Esophagus squamous epithelium (tissue), 5 donors: ENCODE measurements at regions not wholly inside any gene's neighbourhood (a gene's known extent, or its start where the extent isn't known, plus 50 kb on each side); places are given as distances from the start of the nearest gene placed in this dataset.

Source experiments
- DNase-seq: peaks from one replicate; lab custom pipeline; 2025; lab: John Stamatoyannopoulos, UW
- H3K27ac ChIP-seq, 4 donors: fragments of 200-600 bp; sonication (generic); one replicate each; pipeline ENCODE4 v1.5.1; 2016 to 2019; ENCODE audit warnings: mild to moderate bottlenecking in 1 of 4
- H3K27me3 ChIP-seq, 4 donors: fragments of 200-600 bp; sonication (generic); 1 replicate in 3 of 4; 2 replicates in 1 of 4; pipeline versions ENCODE4 v1.5.1 to v1.6.0; 2017 to 2021; ENCODE audit warnings: antibody characterized with exemption in 1 of 4
- H3K36me3 ChIP-seq, 3 donors: fragments of 200-600 bp; sonication (generic); one replicate each; pipeline ENCODE4 v1.5.1; 2016 to 2019
- H3K4me1 ChIP-seq, 3 donors: fragments of 200-600 bp; sonication (generic); one replicate each; pipeline ENCODE4 v1.5.1; 2017 to 2019
- H3K4me3 ChIP-seq, 4 donors: fragments of 200-600 bp; sonication (generic); 1 replicate in 3 of 4; 2 replicates in 1 of 4; pipeline ENCODE4 v1.5.1; 2016 to 2019; ENCODE audit warnings: mild to moderate bottlenecking in 2 of 4, moderate library complexity in 1 of 4
- H3K9me3 ChIP-seq, 3 donors: fragments of 200-600 bp; sonication (generic); one replicate each; pipeline ENCODE4 v1.5.1; 2016 to 2019
- CTCF ChIP-seq, 6 experiments: fragments of 450-650 bp in 4 of 6; fragments of 200-600 bp in 2 of 6; sonication (generic) in 2 of 6; IDR thresholded peaks; one replicate each; pipeline ENCODE4 v1.5.1; 2016 to 2019; ENCODE audit warnings: antibody characterized with exemption in 6 of 6, mild to moderate bottlenecking in 4 of 6, moderate library complexity in 4 of 6
- POLR2A ChIP-seq, 4 donors: fragments of 450-650 bp; IDR thresholded peaks; one replicate each; pipeline ENCODE4 v1.6.1; 2017; ENCODE audit warnings: antibody characterized with exemption in 4 of 4, mild to moderate bottlenecking in 4 of 4, moderate library complexity in 3 of 4
- WGBS, 2 donors: methylation state at CpG; one replicate each; pipeline ENCODE4 v1.1.5; 2018; 5-methylcytosine and 5-hydroxymethylcytosine counted together
- intact Hi-C: fragments of 100-400 bp; cut with DNase I; formaldehyde crosslinking; loops from one replicate; pipeline ENCODE4 v1.15.0; 2022
- donor health status: DM: yes; HTN: yes; CAD: no.

DNA sequence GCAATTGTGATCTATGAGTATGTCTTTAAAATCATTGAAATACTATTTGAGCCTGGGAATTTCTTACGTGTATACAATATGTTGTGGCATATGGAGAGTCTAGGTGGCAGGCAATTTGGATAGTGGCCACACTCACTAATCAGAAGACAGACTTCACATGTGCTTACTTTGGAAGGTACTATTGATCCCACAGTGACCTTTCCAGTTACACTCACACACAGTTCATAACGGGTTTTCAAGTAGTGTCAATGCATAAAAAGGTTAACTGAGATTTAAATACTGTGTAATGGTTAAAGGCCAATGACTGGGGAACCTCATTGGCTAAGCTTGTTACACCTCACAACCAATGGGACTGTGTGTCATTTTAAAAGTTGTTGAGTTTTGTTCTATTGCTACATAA, 783.2 kb downstream of the RPA4 start:
- H3K4me1 ChIP-seq: no peaks in the 10 kb centered on the region
- TF ChIP-seq POLR2A (IDR thresholded peaks at IDR 0.05) (no peak), CTCF (IDR thresholded peaks at IDR 0.05) (no peak)
- intact Hi-C loops: no loop called here
- 60 to 64% methylated on average over 2 of the region's 2 CpGs for WGBS, 2 donors
- no peaks in the 10 kb centered on the region for H3K27me3 ChIP-seq
- H3K9me3 ChIP-seq: no peaks in the 10 kb centered on the region
- DNase-seq: no peak
- H3K36me3 ChIP-seq: no peaks in the 10 kb centered on the region
- H3K4me3 ChIP-seq: no peak overlapping the region
- no peak overlapping the region for H3K27ac ChIP-seq

DNA sequence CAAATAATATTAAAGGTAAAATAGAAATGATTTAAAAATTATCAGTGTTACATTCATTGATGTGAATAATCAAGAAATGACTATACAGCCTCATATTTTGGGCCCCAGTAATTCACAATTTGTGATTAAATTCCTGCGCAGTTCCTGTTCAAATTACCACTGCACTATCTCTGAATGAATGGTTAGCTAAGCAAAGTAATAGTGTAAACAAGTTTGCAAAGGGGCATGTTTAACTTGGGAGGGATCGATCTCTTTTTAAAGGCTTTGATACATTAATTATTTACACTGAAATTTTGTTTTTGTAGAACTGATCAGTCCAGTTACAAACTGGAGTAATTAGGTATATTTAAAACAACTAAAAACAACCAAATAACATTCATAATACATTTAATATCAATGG, 784.4 kb downstream of the RPA4 start:
- Histone ChIP-seq H3K4me3 (no peak overlapping the region), H3K36me3 (no peaks in the 10 kb centered on the region), H3K9me3 (no peaks in the 10 kb centered on the region), H3K4me1 (no peaks in the 10 kb centered on the region), H3K27ac (no peak overlapping the region), H3K27me3 (no peaks in the 10 kb centered on the region)
- no peak for DNase-seq
- TF ChIP-seq POLR2A (IDR thresholded peaks at IDR 0.05) (no peak), CTCF (IDR thresholded peaks at IDR 0.05) (no peak)
- WGBS, 2 donors: 76 to 81% methylated on average over 2 of the region's 2 CpGs
- intact Hi-C loops: no loop called here

DNA sequence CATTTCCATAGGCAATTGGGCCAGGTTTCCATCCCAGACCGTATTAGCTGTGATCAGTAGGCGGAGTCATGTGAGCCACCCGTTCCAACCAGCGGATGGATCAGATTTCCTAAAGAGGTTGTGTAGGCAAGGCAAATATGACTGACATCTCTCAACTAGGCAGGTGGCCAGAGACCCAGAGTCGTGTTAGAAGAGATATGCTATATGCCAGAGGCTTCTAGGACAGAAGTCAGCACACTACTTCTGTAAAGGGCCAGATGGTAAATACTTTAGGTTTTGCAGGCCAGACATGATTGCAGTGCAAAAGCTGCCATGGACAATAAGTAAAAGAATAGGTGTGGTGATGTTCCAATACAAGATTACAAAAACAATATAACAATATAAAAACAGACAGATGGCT, 788.4 kb downstream of the RPA4 start:
- DNase-seq: no peak
- Histone ChIP-seq H3K4me1 (no peaks in the 10 kb centered on the region), H3K27me3 (no peaks in the 10 kb centered on the region), H3K4me3 (no peak overlapping the region), H3K9me3 (no peaks in the 10 kb centered on the region), H3K27ac (no peak overlapping the region), H3K36me3 (no peaks in the 10 kb centered on the region)
- WGBS, 2 donors: 33% methylated on average over 1 of the region's 5 CpGs; no CpG with 5 or more reads in 1 of the 2 donors
- intact Hi-C loops: no loop called here
- TF ChIP-seq POLR2A (IDR thresholded peaks at IDR 0.05): no peak
- TF ChIP-seq CTCF (IDR thresholded peaks at IDR 0.05): no peak

GRCh38 chrX:97672608-97673007, 788.9 kb downstream of the RPA4 start:
- WGBS, 2 donors: 74 to 82% methylated on average over 2 of the region's 2 CpGs
- H3K27me3 ChIP-seq: no peaks in the 10 kb centered on the region
- H3K27ac ChIP-seq: no peak overlapping the region
- intact Hi-C loops: no loop called here
- no peaks in the 10 kb centered on the region for H3K9me3 ChIP-seq
- no peaks in the 10 kb centered on the region for H3K4me1 ChIP-seq
- no peaks in the 10 kb centered on the region for H3K36me3 ChIP-seq
- H3K4me3 ChIP-seq: no peak overlapping the region
- no peak for TF ChIP-seq CTCF (IDR thresholded peaks at IDR 0.05)
- no peak for TF ChIP-seq POLR2A (IDR thresholded peaks at IDR 0.05)
- no peak for DNase-seq

DNA sequence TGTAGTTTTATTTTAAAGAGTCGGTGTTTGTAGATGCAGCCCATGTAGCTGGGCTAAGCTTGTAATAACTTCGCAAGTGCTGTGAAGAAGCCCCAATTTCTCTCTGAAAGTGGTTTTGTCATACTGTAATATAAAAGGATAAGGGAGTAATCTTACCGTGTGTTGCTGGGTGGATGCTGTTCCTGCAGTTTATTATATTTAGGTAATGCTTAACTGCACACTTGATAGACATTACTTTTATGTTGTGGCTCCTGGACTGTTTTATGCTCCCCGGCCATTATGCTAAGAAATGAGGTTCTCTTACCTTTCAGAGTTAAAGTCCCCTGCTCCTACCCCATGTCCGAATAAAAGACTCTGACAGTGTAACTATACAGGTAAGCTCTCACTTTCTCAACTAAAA, 789.4 kb downstream of the RPA4 start:
- no peak for DNase-seq
- no peak overlapping the region for H3K27ac ChIP-seq
- H3K4me3 ChIP-seq: no peak overlapping the region
- intact Hi-C loops: no loop called here
- H3K9me3 ChIP-seq: no peaks in the 10 kb centered on the region
- 85 to 92% methylated on average over 4 to 5 of the region's 5 CpGs for WGBS, 2 donors
- no peaks in the 10 kb centered on the region for H3K27me3 ChIP-seq
- no peak for TF ChIP-seq POLR2A (IDR thresholded peaks at IDR 0.05)
- no peak for TF ChIP-seq CTCF (IDR thresholded peaks at IDR 0.05)
- H3K36me3 ChIP-seq: no peaks in the 10 kb centered on the region
- H3K4me1 ChIP-seq: no peaks in the 10 kb centered on the region
